Body of pancreas (tissue), 4 donors: ENCODE measurements at regions not wholly inside any gene's neighbourhood (a gene's known extent, or its start where the extent isn't known, plus 50 kb on each side); places are given as distances from the start of the nearest gene placed in this dataset.

Experiments
- CTCF ChIP-seq, 7 experiments: fragments of 450-650 bp in 4 of 7; fragments of 200-600 bp in 3 of 7; sonication (generic) in 3 of 7; IDR thresholded peaks; one replicate each; pipeline ENCODE4 v1.5.1; 2016 to 2019; ENCODE audit warnings: antibody characterized with exemption in 7 of 7
- POLR2A ChIP-seq, 3 donors: fragments of 450-650 bp; IDR thresholded peaks; one replicate each; pipeline ENCODE4 v1.6.1; 2016; ENCODE audit warnings: antibody characterized with exemption in 3 of 3, mild to moderate bottlenecking in 2 of 3

- no peak for TF ChIP-seq CTCF (IDR thresholded peaks at IDR 0.05)
- no peak for TF ChIP-seq POLR2A (IDR thresholded peaks at IDR 0.05)
Measured at GRCh38 chr10:6988654-6989053, 408.6 kb upstream of the PRKCQ start.
